Keratinocyte (primary cell): ENCODE measurements at regions not wholly inside any gene's neighbourhood (a gene's known extent, or its start where the extent isn't known, plus 50 kb on each side); places are given as distances from the start of the nearest gene placed in this dataset.

ENCODE experiments used
- DNase-seq: peaks from one replicate; pipeline ENCODE4 v3.0.0-alpha.2; 2011; ENCODE audit warnings: low read depth, missing footprints, low spot score
- FAIRE-seq: peaks from 2 replicates; lab custom pipeline; 2011; peaks lifted over from hg19 to GRCh38; lab: Jason Lieb, UNC
- H2AFZ ChIP-seq: 2 replicates; pipeline ENCODE4 v1.6.0; 2012; ENCODE audit warnings: low read length, control low read depth, inconsistent platforms; ENCODE audit not compliant: control insufficient read depth
- H3K27ac ChIP-seq: 2 replicates; pipeline ENCODE4 v1.5.1; 2011; ENCODE audit warnings: low read length; ENCODE audit not compliant: control insufficient read depth, insufficient read depth
- H3K27me3 ChIP-seq: 3 replicates; pipeline ENCODE4 v1.6.0; 2011; ENCODE audit warnings: low read length; ENCODE audit not compliant: control insufficient read depth, insufficient read depth; ENCODE audit errors: extremely low read depth
- H3K36me3 ChIP-seq, 2 experiments: 2 replicates in 1 of 2; 3 replicates in 1 of 2; pipeline ENCODE4 v1.5.1; 2011; ENCODE audit warnings: low read length in 2 of 2, mild to moderate bottlenecking in 1 of 2; ENCODE audit not compliant: control insufficient read depth in 2 of 2, insufficient read depth in 2 of 2; ENCODE audit errors: extremely low read depth in 1 of 2
- H3K4me1 ChIP-seq: 3 replicates; pipeline ENCODE4 v1.5.1; 2011; ENCODE audit warnings: low read length; ENCODE audit not compliant: control insufficient read depth, insufficient read depth; ENCODE audit errors: extremely low read depth
- H3K4me2 ChIP-seq: 3 replicates; pipeline ENCODE4 v1.6.0; 2011; ENCODE audit warnings: low read depth, low read length; ENCODE audit not compliant: control insufficient read depth, insufficient read depth; ENCODE audit errors: extremely low read depth
- H3K4me3 ChIP-seq, 3 experiments: fragments of 200-600 bp in 1 of 3; sonication (generic) in 1 of 3; 2 replicates in 2 of 3; 3 replicates in 1 of 3; pipeline ENCODE4 v1.5.1; 2011 to 2016; ENCODE audit warnings: low read length in 3 of 3, mild to moderate bottlenecking in 3 of 3, control low read depth in 2 of 3, inconsistent platforms in 1 of 3, low read depth in 1 of 3, mixed read lengths in 1 of 3, mixed run types in 1 of 3, moderate library complexity in 1 of 3; ENCODE audit not compliant: control insufficient read depth in 2 of 3, insufficient read depth in 2 of 3; ENCODE audit errors: extremely low read depth in 1 of 3
- H3K79me2 ChIP-seq: 2 replicates; pipeline ENCODE4 v1.6.0; 2012; ENCODE audit warnings: low read length; ENCODE audit not compliant: control insufficient read depth, insufficient read depth
- H3K9ac ChIP-seq: 3 replicates; pipeline ENCODE4 v1.6.0; 2011; ENCODE audit warnings: low read length; ENCODE audit not compliant: control insufficient read depth, insufficient read depth; ENCODE audit errors: extremely low read depth
- H3K9me1 ChIP-seq: 3 replicates; pipeline ENCODE4 v1.6.0; 2011; ENCODE audit warnings: low read length; ENCODE audit not compliant: control insufficient read depth, insufficient read depth; ENCODE audit errors: extremely low read depth
- H3K9me3 ChIP-seq: 2 replicates; pipeline ENCODE4 v1.5.1; 2012; ENCODE audit warnings: low read depth, low read length; ENCODE audit not compliant: control insufficient read depth
- H4K20me1 ChIP-seq: 3 replicates; pipeline ENCODE4 v1.6.0; 2011; ENCODE audit warnings: low read length; ENCODE audit not compliant: control insufficient read depth, insufficient read depth; ENCODE audit errors: extremely low read depth
- CTCF ChIP-seq, 3 experiments: IDR thresholded peaks in 1 of 3; conservative IDR thresholded peaks in 1 of 3; optimal IDR thresholded peaks in 1 of 3; 2 replicates in 2 of 3; 3 replicates in 1 of 3; pipeline versions ENCODE3 to v1.5.1; 2011; ENCODE audit warnings: low read length in 3 of 3, mild to moderate bottlenecking in 3 of 3, moderate library complexity in 2 of 3, control low read depth in 1 of 3, inconsistent platforms in 1 of 3; ENCODE audit not compliant: insufficient read depth in 2 of 3; ENCODE audit errors: extremely low read depth in 1 of 3
- EZH2 ChIP-seq: IDR thresholded peaks from one replicate; pipeline ENCODE4 v1.6.1; 2012; ENCODE audit warnings: inconsistent platforms, mild to moderate bottlenecking, low read length, moderate library complexity
- dilution Hi-C: fragments of 300-500 bp; cut with MboI; formaldehyde crosslinking; loops from one replicate; pipeline ENCODE4 v1.7.0; 2020; ENCODE audit warnings: low sequenced_read_pairs; ENCODE audit not compliant: extremely low pct_ligation_motif_present

- Histone ChIP-seq H3K27ac (no peak overlapping the region), H3K4me2 (no peak overlapping the region), H3K36me3 (no peaks in the 10 kb centered on the region), H3K4me1 (no peaks in the 10 kb centered on the region), H3K27me3 (no peaks in the 10 kb centered on the region), H3K9ac (no peak overlapping the region), H3K4me3 (no peak overlapping the region), H2AFZ (no peak overlapping the region), H3K9me1 (no peaks in the 10 kb centered on the region), H3K9me3 (no peaks in the 10 kb centered on the region), H4K20me1 (no peaks in the 10 kb centered on the region), H3K79me2 (no peaks in the 10 kb centered on the region)
- dilution Hi-C loops, result no loop called here
- TF ChIP-seq EZH2, result no peak
- TF ChIP-seq CTCF (optimal IDR thresholded peaks at IDR 0.05 in 1 of 3, IDR thresholded peaks at IDR 0.05 in 1 of 3, conservative IDR thresholded peaks at IDR 0.05 in 1 of 3; ENCODE audit: extremely low read depth in 1 of 3, insufficient read depth in 2 of 3, low read length in 3 of 3), result no peak
- no peak for DNase-seq
- FAIRE-seq, result no peak
Measured at GRCh38 chr3:22885039-22885438, 318.1 kb upstream of the UBE2E2 start.

GRCh38 chr3:22885574-22886341 is 317.4 kb upstream of the UBE2E2 start:
- no peak overlapping the region for H3K27ac ChIP-seq
- TF ChIP-seq CTCF (optimal IDR thresholded peaks at IDR 0.05 in 1 of 3, IDR thresholded peaks at IDR 0.05 in 1 of 3, conservative IDR thresholded peaks at IDR 0.05 in 1 of 3; ENCODE audit: extremely low read depth in 1 of 3, insufficient read depth in 2 of 3, low read length in 3 of 3) (no peak), EZH2 (no peak)
- FAIRE-seq (no peak), DNase-seq (no peak)
- no peaks in the 10 kb centered on the region for H4K20me1 ChIP-seq
- no peaks in the 10 kb centered on the region for H3K9me3 ChIP-seq
- H3K79me2 ChIP-seq, result no peaks in the 10 kb centered on the region
- no peak overlapping the region for H2AFZ ChIP-seq
- no peaks in the 10 kb centered on the region for H3K36me3 ChIP-seq
- H3K4me1 ChIP-seq, result no peaks in the 10 kb centered on the region
- no peaks in the 10 kb centered on the region for H3K27me3 ChIP-seq
- no peaks in the 10 kb centered on the region for H3K9me1 ChIP-seq
- H3K4me2 ChIP-seq, result no peak overlapping the region
- H3K4me3 ChIP-seq, result no peak overlapping the region
- dilution Hi-C loops, result no loop called here
- H3K9ac ChIP-seq, result no peak overlapping the region
